RCC 7860 (cell line): ENCODE measurements at regions not wholly inside any gene's neighbourhood (a gene's known extent, or its start where the extent isn't known, plus 50 kb on each side); places are given as distances from the start of the nearest gene placed in this dataset.

ENCODE experiments used
- DNase-seq: peaks from one replicate; pipeline ENCODE4 v3.0.0-alpha.2; 2015; ENCODE audit warnings: low spot score
- FAIRE-seq: peaks from 2 replicates; lab custom pipeline; 2012; peaks lifted over from hg19 to GRCh38; lab: Jason Lieb, UNC

- no peak for DNase-seq
- no peak for FAIRE-seq
Measured at GRCh38 chr3:80114694-80115093, 346.9 kb upstream of the ROBO1 start.

- DNase-seq: no peak
- no peak for FAIRE-seq
Measured at GRCh38 chr3:80113331-80113730, 345.5 kb upstream of the ROBO1 start.

DNA sequence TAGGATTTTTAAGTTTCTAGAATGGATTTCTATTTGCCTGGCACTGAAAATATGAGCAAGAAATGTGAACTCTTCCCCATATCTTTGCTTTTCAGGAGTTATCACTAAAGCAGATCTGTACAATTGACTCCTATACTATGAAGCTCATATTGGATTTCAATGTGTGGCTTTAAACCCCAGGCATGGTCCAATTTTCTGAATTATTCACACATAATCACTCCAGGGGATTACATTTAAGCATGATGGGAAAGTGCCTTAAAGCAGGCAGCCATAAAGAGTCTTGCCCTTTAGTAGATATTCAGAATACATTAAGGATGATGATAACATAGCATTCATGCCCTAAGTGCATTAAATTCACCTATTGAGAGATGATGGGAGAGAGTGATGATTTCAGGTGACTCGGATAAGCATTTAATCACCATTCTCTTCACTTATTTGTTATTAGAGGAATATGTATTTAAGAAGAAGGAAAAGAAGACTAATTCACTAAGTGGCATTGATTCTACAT is 331.8 kb upstream of the ROBO1 start:
- no peak for DNase-seq
- no peak for FAIRE-seq

- DNase-seq: no peak
- FAIRE-seq: peak; percentile 68
Measured at GRCh38 chr3:80097674-80098073, 329.9 kb upstream of the ROBO1 start.

DNA sequence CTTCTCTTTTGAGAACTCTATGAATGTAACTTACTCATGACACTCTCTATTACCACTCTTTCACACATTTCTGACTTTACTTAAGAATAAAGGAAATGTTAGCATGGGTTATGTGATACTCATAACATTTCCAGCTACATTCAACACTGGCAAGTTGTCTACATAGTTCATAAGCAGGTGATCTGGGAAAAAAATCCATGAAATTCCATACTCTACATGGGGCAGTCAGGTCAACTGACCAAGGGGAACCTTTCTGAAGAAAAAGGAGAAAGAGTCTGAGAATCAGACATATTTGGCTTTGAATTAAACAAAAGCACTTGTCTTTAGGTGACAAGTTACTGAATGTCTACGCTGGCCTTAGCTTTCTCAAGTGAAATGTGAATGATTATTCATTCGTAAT is 329.1 kb upstream of the ROBO1 start:
- DNase-seq (no peak), FAIRE-seq (no peak)

- no peak for FAIRE-seq
- no peak for DNase-seq
Measured at GRCh38 chr3:80094589-80094988, 326.8 kb upstream of the ROBO1 start.

GRCh38 chr3:80087767-80088166 is 320.0 kb upstream of the ROBO1 start:
- DNase-seq: peak; percentile 70

DNA sequence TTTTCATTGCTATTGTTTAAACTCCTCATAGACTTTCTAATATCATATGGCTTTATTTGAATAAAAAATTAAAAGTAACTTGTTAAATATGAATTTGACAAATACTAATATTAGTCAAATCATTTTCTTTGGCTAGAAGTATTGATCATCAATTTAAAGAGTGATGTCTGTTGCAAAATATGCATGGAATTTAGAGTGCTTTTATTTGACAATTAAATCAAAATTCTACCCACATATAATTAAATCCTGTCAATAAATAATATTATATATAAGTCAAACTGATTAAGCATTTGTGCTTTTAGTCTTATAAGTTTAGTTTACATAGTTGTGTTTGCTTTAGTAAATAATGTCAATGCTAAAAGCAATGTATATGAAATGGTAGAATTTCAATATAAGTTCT is 318.6 kb upstream of the ROBO1 start:
- FAIRE-seq: no peak

More at GRCh38 chr3:80087767-80088166, 320.0 kb upstream of the ROBO1 start:
- FAIRE-seq: peak; percentile 89

GRCh38 chr3:80079886-80080285 is 312.1 kb upstream of the ROBO1 start:
- FAIRE-seq (no peak), DNase-seq (no peak)

More for the DNA sequence above, 318.6 kb upstream of the ROBO1 start:
- DNase-seq: no peak

DNA sequence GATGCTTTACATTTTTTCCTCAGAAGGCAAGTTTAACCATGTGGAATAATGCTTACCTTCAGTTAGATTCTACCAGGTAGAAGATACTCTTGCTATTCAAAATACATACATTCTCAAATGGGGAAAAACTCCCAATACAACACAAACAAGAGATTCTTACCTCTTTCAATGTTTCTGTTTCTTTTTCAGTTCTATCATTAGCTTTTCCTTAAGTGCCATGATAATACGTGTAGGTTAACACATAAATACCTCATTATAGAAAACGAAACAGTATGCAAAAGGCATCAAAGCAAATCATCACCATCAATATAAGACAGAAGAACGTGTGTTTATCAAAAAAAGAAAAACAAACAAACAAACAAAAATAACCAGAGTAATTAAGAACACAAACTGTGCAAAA is 300.7 kb upstream of the ROBO1 start:
- no peak for FAIRE-seq

DNA sequence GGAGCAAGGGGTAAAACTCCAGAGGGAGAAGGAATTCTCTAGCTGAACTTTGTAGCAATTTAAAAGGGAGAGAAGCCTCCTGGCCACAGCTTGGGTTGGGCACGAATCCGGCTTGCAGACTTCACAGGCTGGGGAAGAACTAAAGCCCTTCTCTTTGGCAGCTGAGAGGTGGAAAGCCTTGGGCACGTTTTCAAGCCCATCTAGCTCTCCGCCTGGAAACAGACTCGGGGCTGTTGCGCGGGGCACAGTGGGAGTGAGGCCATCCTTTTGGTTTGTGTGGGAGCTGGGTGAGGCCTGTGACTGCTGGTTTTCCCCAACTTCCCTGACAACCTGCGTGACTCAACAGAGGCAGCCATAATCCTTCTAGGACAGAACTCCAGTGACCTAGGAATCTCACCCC is 295.7 kb upstream of the ROBO1 start:
- FAIRE-seq: no peak
- DNase-seq: no peak

More for the DNA sequence above, 300.7 kb upstream of the ROBO1 start:
- DNase-seq: no peak

DNA sequence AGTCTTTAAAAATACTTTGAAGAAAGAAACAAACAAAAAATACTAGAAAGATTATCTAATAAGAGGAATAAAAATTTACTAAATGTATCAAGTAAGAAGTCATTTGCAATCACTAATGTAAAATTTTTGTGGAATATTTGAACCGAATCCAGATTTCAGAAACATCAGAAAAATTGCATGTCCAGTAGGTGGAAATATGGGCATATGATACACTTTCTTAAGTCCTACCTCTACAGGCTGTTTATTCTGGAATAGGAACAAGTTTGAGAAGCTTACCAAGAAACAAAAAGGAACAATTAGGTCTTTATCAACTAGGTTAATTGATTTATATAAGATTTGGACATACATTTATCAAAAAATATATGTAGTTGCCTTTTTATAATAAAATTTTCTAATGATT is 292.9 kb upstream of the ROBO1 start:
- DNase-seq: no peak

GRCh38 chr3:80055306-80055705 is 287.5 kb upstream of the ROBO1 start:
- DNase-seq (no peak), FAIRE-seq (no peak)

More for the DNA sequence above, 292.9 kb upstream of the ROBO1 start:
- FAIRE-seq: no peak

- FAIRE-seq (no peak), DNase-seq (no peak)
Measured at GRCh38 chr3:80052271-80052670, 284.5 kb upstream of the ROBO1 start.

DNA sequence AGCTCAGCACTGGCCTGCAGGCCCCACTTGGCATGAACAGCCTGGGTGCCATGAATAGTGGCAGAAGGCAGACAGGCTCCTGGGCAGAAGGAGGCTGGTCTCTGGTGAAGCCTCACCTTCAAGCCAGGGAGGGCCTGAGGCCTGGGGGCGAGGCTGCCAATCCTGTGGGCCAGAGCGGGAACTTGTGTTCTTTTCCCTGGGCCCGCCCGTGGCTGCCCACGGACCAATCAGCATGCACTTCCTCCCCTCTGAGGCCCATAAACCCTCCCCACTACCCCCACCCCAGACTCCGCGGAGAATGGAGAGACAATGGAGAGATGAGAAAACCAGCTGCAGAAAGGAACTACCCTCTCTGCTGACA is 283.8 kb upstream of the ROBO1 start:
- no peak for FAIRE-seq

GRCh38 chr3:80050826-80051601 is 283.2 kb upstream of the ROBO1 start:
- no peak for FAIRE-seq

More for the DNA sequence above, 283.8 kb upstream of the ROBO1 start:
- DNase-seq: no peak

DNA sequence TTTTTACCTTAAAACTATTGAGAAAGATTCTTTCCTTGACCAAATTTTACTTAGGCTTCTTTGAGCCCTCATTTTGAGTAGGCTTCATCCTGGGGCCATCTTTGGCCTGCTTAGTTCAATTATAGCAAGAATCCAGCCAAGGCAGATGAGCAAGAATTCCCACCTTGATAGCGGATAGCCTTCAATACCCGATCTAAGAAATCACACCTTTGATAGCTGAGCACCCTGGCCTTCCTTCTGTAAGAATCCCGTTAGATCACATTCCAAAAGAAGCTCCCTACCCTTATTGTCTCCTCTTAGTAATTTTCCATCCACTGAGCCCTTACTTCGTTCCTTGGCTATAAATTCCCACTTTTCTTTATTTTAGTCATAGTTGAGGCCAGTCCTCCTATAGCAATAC is 275.4 kb upstream of the ROBO1 start:
- no peak for DNase-seq
- FAIRE-seq: no peak

More at GRCh38 chr3:80050826-80051601, 283.2 kb upstream of the ROBO1 start:
- DNase-seq: no peak

DNA sequence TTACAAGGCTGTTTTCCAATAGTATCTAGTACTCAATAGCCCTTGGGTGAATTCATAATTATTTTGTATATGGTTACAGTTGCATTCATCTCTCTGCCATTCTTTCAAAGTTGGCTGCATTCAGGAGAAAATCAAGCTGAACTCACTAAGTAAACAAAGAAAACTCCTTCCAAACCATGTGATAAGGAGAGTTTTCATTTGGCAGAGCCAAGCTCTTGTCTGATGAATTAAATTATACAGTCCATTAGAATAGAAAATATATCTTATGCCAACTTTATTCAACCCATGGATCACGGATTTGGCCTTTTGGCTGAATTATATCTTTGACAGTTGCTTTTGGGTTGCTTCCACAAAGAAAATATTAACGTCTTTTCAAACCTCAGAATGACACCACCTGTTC is 272.3 kb upstream of the ROBO1 start:
- no peak for FAIRE-seq
- no peak for DNase-seq

- DNase-seq: no peak
- FAIRE-seq: no peak
Measured at GRCh38 chr3:80036176-80036575, 268.4 kb upstream of the ROBO1 start.

DNA sequence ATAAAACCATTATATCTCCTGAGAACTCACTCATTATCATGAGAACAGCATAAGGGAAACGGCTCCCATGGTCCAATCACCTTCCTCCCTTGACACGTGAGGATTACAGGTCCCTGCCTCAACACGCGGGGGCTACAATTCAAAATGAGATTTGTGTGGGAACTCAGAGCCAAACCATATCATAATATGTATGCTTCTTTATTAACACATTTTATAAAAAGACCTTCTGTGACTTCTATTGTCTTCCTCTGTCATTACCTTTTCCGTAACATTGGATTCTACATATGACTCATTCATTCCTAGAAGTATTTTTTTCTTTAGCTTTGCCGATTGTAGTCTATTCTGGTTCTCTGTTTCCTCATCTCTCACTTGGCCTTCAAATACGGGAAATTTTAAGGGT is 267.2 kb upstream of the ROBO1 start:
- no peak for DNase-seq
- no peak for FAIRE-seq

- DNase-seq (no peak), FAIRE-seq (no peak)
Measured at GRCh38 chr3:80023010-80023409, 255.2 kb upstream of the ROBO1 start.

GRCh38 chr3:80018375-80018774 is 250.6 kb upstream of the ROBO1 start:
- DNase-seq (no peak), FAIRE-seq (no peak)

DNA sequence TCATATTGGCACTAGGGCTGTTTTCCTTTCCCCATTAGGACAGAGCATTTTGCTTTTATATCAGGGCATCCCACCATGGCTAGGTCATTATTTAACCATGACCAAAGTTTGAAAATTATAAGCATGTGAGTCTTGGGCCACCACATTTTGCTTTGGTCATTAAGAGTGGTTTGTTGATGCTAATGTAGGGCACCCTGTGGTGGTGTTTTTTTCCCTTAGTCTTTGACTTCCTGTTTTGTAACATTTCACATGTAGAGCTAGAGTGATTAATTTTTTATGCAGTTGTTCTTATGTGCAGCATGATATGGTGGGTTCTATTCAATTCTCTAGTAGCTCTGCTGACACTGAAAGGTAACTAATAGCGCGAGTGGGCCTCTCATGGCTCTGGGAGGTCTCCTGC is 249.6 kb upstream of the ROBO1 start:
- no peak for DNase-seq
- no peak for FAIRE-seq
